Testis (tissue), 2 donors: ENCODE measurements at regions not wholly inside any gene's neighbourhood (a gene's known extent, or its start where the extent isn't known, plus 50 kb on each side); places are given as distances from the start of the nearest gene placed in this dataset.

Source experiments
- DNase-seq: peaks from one replicate; pipeline ENCODE4 v3.0.0-alpha.2; 2019
- H3K27ac ChIP-seq, 2 donors: fragments of 200-600 bp; sonication (generic); one replicate each; pipeline ENCODE4 v1.5.1; 2019
- H3K27me3 ChIP-seq: fragments of 200-600 bp; sonication (generic); one replicate; pipeline ENCODE4 v1.5.1; 2019
- H3K36me3 ChIP-seq: fragments of 200-600 bp; sonication (generic); one replicate; pipeline ENCODE4 v1.5.1; 2017; ENCODE audit warnings: low read depth; ENCODE audit errors: missing control alignments
- H3K4me1 ChIP-seq: fragments of 200-600 bp; sonication (generic); one replicate; pipeline ENCODE4 v1.5.1; 2019
- H3K4me3 ChIP-seq, 2 donors: fragments of 200-600 bp; sonication (generic); one replicate each; pipeline ENCODE4 v1.5.1; 2017 to 2019
- H3K9me3 ChIP-seq: fragments of 200-600 bp; sonication (generic); one replicate; pipeline ENCODE4 v1.5.1; 2017
- CTCF ChIP-seq, 3 experiments: fragments of 450-650 bp in 2 of 3; fragments of 200-600 bp in 1 of 3; sonication (generic) in 1 of 3; IDR thresholded peaks; one replicate each; pipeline ENCODE4 v1.5.1; 2016 to 2019; ENCODE audit warnings: antibody characterized with exemption in 3 of 3, mild to moderate bottlenecking in 2 of 3, moderate library complexity in 1 of 3
- POLR2A ChIP-seq: fragments of 450-650 bp; IDR thresholded peaks from one replicate; pipeline ENCODE4 v1.6.1; 2017; ENCODE audit warnings: antibody characterized with exemption, mild to moderate bottlenecking, moderate library complexity
- WGBS, 2 donors: methylation state at CpG; one replicate each; pipeline ENCODE4 v1.1.5; 2018; 5-methylcytosine and 5-hydroxymethylcytosine counted together
- intact Hi-C: fragments of 100-400 bp; cut with DNase I; formaldehyde crosslinking; loops from one replicate; pipeline ENCODE4 v1.15.1; 2023; ENCODE audit warnings: low total_unique reads

GRCh38 chr12:11580125-11580751 is 69.2 kb upstream of the ETV6 start:
- Histone ChIP-seq H3K36me3 (no peaks in the 10 kb centered on the region), H3K9me3 (no peaks in the 10 kb centered on the region), H3K27me3 (no peaks in the 10 kb centered on the region), H3K27ac (no peak overlapping the region), H3K4me1 (no peaks in the 10 kb centered on the region), H3K4me3 (no peak overlapping the region)
- intact Hi-C loops: loop anchor here (5.0 kb wide), 1 partner anchor 452 kb away; no protein-coding TSS in a partner anchor
- TF ChIP-seq POLR2A: no peak
- TF ChIP-seq CTCF (IDR thresholded peaks at IDR 0.05): no peak
- 36 to 58% methylated on average over 2 of the region's 2 CpGs for WGBS, 2 donors
- peak; percentile 19 for DNase-seq

GRCh38 chr12:11581179-11581755 is 68.2 kb upstream of the ETV6 start:
- Histone ChIP-seq H3K9me3 (no peaks in the 10 kb centered on the region), H3K27ac (no peak overlapping the region), H3K4me1 (no peaks in the 10 kb centered on the region), H3K27me3 (no peaks in the 10 kb centered on the region), H3K36me3 (no peaks in the 10 kb centered on the region), H3K4me3 (no peak overlapping the region)
- intact Hi-C loops: loop anchor here (5.0 kb wide), 1 partner anchor 451 kb away; no protein-coding TSS in a partner anchor
- DNase-seq: peak; percentile 86
- WGBS, 2 donors: 11 to 15% methylated on average over 2 of the region's 2 CpGs
- peak; percentile 72 to 80 (median 72) for TF ChIP-seq CTCF (IDR thresholded peaks at IDR 0.05)
- TF ChIP-seq POLR2A: no peak

- intact Hi-C loops: loop anchor here (5.0 kb wide), 1 partner anchor 448 kb away; no protein-coding TSS in a partner anchor
- Histone ChIP-seq H3K36me3 (no peaks in the 10 kb centered on the region), H3K4me1 (no peaks in the 10 kb centered on the region), H3K9me3 (no peaks in the 10 kb centered on the region), H3K4me3 (no peak overlapping the region), H3K27me3 (no peaks in the 10 kb centered on the region), H3K27ac (no peak overlapping the region)
- 73 to 86% methylated on average over 7 of the region's 7 CpGs for WGBS, 2 donors
- TF ChIP-seq POLR2A (no peak), CTCF (IDR thresholded peaks at IDR 0.05) (no peak)
- DNase-seq: no peak
Observed at GRCh38 chr12:11584221-11584855, 65.1 kb upstream of the ETV6 start.

- no peak for DNase-seq
- WGBS, 2 donors: 52 to 80% methylated on average over 11 of the region's 11 CpGs
- Histone ChIP-seq H3K36me3 (no peaks in the 10 kb centered on the region), H3K4me3 (no peak overlapping the region), H3K9me3 (no peaks in the 10 kb centered on the region), H3K27me3 (no peaks in the 10 kb centered on the region), H3K27ac (no peak overlapping the region), H3K4me1 (no peaks in the 10 kb centered on the region)
- intact Hi-C loops: no loop called here
- no peak for TF ChIP-seq POLR2A
- no peak for TF ChIP-seq CTCF (IDR thresholded peaks at IDR 0.05)
Observed at GRCh38 chr12:11592484-11592883, 57.0 kb upstream of the ETV6 start.
